ENCODE measurements at regions not wholly inside any gene's neighbourhood (a gene's known extent, or its start where the extent isn't known, plus 50 kb on each side); places are given as distances from the start of the nearest gene placed in this dataset.

DNA sequence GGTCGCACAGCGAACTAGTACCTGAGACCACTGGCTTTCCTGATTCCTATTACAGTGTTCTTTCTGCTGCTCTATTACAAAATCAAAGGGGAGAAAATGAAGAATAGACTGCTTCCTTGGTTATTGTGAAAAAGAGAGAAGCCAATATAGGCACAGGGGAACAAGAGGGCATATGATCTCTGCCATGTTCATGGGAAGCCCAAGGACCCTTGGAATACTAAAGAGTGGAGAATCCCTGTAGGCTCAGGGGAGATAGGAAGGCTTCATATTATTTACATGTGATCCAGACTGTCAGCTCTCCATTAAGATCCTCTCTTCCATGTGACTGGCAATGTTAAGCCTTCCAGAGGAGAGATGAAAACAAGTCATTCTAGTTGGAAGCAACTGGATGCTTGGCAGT lies 135.7 kb upstream of the MYCN start:
- TF ChIP-seq POLR2AphosphoS5 (IDR thresholded peaks at IDR 0.05), result no peak
- TF ChIP-seq, protein P1, sequence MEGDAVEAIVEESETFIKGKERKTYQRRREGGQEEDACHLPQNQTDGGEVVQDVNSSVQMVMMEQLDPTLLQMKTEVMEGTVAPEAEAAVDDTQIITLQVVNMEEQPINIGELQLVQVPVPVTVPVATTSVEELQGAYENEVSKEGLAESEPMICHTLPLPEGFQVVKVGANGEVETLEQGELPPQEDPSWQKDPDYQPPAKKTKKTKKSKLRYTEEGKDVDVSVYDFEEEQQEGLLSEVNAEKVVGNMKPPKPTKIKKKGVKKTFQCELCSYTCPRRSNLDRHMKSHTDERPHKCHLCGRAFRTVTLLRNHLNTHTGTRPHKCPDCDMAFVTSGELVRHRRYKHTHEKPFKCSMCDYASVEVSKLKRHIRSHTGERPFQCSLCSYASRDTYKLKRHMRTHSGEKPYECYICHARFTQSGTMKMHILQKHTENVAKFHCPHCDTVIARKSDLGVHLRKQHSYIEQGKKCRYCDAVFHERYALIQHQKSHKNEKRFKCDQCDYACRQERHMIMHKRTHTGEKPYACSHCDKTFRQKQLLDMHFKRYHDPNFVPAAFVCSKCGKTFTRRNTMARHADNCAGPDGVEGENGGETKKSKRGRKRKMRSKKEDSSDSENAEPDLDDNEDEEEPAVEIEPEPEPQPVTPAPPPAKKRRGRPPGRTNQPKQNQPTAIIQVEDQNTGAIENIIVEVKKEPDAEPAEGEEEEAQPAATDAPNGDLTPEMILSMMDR (IDR thresholded peaks at IDR 0.05), result no peak
- no peak for TF ChIP-seq EP300 (IDR thresholded peaks at IDR 0.05)
- TF ChIP-seq POLR2A (IDR thresholded peaks at IDR 0.05), result no peak
